ENCODE measurements at regions not wholly inside any gene's neighbourhood (a gene's known extent, or its start where the extent isn't known, plus 50 kb on each side); places are given as distances from the start of the nearest gene placed in this dataset. TPM values are rescaled to one million over a fixed set of nuclear protein-coding genes. Genes with fewer than 3 reads are reported as not detected.

GRCh38 chr12:64997858-64998257 is 123.2 kb downstream of the WIF1 start:
- 30 to 38% methylated on average over 2 of the region's 2 CpGs for WGBS, 2 donors
- ATAC-seq, result peak; percentile 43

DNA sequence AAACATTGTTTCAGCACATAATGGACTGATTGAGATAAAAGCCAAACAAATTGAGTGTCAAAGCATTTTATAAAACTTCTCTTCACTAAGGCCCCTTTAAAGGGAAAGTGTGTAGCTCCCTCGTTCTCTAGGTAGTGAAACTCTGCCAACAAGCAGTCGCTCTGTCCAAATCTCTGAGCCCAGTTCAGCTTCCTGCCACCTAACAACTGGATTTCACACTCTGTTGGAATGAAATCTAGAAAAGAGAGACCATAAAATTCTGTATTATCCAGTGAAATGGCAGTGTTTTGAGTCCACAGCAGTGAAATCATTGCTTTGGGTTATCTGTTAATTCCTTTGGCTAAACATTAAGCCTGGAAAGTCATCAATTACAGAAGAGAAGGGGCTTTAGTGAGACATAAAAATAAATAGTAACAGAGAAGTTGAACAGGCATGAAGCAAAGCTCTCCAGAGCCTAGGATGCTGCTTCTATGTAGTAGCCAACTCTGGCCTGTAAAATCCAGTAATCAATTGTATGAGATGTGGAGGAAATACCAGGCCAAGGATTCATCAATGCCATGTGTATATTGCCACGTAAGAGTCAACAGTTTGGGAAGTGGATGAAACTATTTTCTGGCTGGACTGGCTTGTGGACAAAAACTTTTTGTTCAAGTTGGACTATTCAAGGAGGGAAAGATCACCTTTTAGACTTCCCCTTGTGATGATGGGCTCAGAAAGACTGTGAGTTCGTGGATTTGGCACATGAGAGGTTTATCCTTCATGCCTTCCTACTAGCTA is 122.5 kb downstream of the WIF1 start:
- no peaks in the 10 kb centered on the region for H3K9me3 ChIP-seq
- TF ChIP-seq POLR2A (IDR thresholded peaks at IDR 0.05) (no peak), CTCF (IDR thresholded peaks at IDR 0.05) (no peak)
- ATAC-seq, result peak; percentile 76
- no peaks in the 10 kb centered on the region for H3K36me3 ChIP-seq (replicated peaks in 1 of 2; ENCODE audit: insufficient read depth in 1 of 2, low read depth in 2 of 2)
- no peaks in the 10 kb centered on the region for H3K27me3 ChIP-seq
- no peak overlapping the region for H3K4me3 ChIP-seq
- peaks cover 23% of the 10 kb centered on the region for H3K4me1 ChIP-seq
- H3K27ac ChIP-seq, result peak overlapping the region; percentile 10 to 73 (median 60)
- peak in 3 of 4 donors; percentile 8 to 25 (median 17) for DNase-seq
- intact Hi-C loops (cut with DNase I), result no loop called here
- WGBS, 2 donors, result 29 to 35% methylated on average over 4 of the region's 4 CpGs

More at GRCh38 chr12:64997858-64998257, 123.2 kb downstream of the WIF1 start:
- intact Hi-C loops (cut with DNase I), result no loop called here
- Histone ChIP-seq H3K36me3 (replicated peaks in 1 of 2; ENCODE audit: insufficient read depth in 1 of 2, low read depth in 2 of 2) (no peaks in the 10 kb centered on the region), H3K4me3 (no peak overlapping the region), H3K27me3 (no peaks in the 10 kb centered on the region), H3K4me1 (peaks cover 23% of the 10 kb centered on the region), H3K27ac (peak overlapping the region; percentile 36 to 73 (median 60)), H3K9me3 (no peaks in the 10 kb centered on the region)
- TF ChIP-seq CTCF (IDR thresholded peaks at IDR 0.05) (no peak), POLR2A (IDR thresholded peaks at IDR 0.05) (no peak)
- DNase-seq, result no peak

GRCh38 chr12:64999148-64999425 is 122.0 kb downstream of the WIF1 start:
- peak overlapping the region; percentile 10 to 73 (median 60) for H3K27ac ChIP-seq

More at GRCh38 chr12:64999148-64999425, 122.0 kb downstream of the WIF1 start:
- DNase-seq, result no peak
- intact Hi-C loops (cut with DNase I), result no loop called here
- peaks cover 23% of the 10 kb centered on the region for H3K4me1 ChIP-seq
- peak; percentile 28 for ATAC-seq
- no peaks in the 10 kb centered on the region for H3K9me3 ChIP-seq
- no peaks in the 10 kb centered on the region for H3K27me3 ChIP-seq
- WGBS, 2 donors, result 37 to 50% methylated on average over 1 of the region's 1 CpG
- no peaks in the 10 kb centered on the region for H3K36me3 ChIP-seq (replicated peaks in 1 of 2; ENCODE audit: insufficient read depth in 1 of 2, low read depth in 2 of 2)
- TF ChIP-seq CTCF (IDR thresholded peaks at IDR 0.05) (no peak), POLR2A (IDR thresholded peaks at IDR 0.05) (no peak)
- no peak overlapping the region for H3K4me3 ChIP-seq

Small RNA genes in the stretch of these regions (small RNA-seq; reads per million reads assigned to genes)
- not detected for gene RNU6ATAC42P

Measured in body of pancreas (tissue), 4 donors.